GM12872 (cell line): ENCODE measurements at regions not wholly inside any gene's neighbourhood (a gene's known extent, or its start where the extent isn't known, plus 50 kb on each side); places are given as distances from the start of the nearest gene placed in this dataset.

Experiments used
- TF ChIP-seq, protein P1 (sequence below): IDR thresholded peaks from 3 replicates; pipeline ENCODE4 v1.5.1; 2011; ENCODE audit warnings: low read depth, mild to moderate bottlenecking, low read length, moderate library complexity; ENCODE audit not compliant: insufficient read depth

GRCh38 chr4:35106091-35106734, 1138.1 kb downstream of the ARAP2 start:
- TF ChIP-seq, protein P1, sequence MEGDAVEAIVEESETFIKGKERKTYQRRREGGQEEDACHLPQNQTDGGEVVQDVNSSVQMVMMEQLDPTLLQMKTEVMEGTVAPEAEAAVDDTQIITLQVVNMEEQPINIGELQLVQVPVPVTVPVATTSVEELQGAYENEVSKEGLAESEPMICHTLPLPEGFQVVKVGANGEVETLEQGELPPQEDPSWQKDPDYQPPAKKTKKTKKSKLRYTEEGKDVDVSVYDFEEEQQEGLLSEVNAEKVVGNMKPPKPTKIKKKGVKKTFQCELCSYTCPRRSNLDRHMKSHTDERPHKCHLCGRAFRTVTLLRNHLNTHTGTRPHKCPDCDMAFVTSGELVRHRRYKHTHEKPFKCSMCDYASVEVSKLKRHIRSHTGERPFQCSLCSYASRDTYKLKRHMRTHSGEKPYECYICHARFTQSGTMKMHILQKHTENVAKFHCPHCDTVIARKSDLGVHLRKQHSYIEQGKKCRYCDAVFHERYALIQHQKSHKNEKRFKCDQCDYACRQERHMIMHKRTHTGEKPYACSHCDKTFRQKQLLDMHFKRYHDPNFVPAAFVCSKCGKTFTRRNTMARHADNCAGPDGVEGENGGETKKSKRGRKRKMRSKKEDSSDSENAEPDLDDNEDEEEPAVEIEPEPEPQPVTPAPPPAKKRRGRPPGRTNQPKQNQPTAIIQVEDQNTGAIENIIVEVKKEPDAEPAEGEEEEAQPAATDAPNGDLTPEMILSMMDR = no peak

DNA sequence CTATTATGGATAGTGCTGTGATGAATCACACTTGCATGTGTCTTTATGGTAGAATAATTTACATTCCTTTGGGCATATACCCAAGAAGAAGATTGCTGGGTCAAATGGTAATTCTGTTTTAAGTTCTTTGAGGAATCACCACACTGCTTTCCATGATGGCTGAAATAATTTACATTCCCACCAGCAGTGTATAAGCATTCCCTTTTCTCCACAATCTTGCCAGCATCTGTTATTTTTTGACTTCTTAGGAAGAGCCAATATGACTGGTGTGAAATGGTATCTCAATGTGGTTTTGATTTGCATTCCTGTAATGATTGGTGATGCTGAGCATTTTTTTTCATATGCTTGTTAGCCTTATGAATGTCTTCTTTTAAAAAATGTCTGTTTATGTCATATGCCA, 1120.2 kb downstream of the ARAP2 start:
- TF ChIP-seq, protein P1 = no peak

DNA sequence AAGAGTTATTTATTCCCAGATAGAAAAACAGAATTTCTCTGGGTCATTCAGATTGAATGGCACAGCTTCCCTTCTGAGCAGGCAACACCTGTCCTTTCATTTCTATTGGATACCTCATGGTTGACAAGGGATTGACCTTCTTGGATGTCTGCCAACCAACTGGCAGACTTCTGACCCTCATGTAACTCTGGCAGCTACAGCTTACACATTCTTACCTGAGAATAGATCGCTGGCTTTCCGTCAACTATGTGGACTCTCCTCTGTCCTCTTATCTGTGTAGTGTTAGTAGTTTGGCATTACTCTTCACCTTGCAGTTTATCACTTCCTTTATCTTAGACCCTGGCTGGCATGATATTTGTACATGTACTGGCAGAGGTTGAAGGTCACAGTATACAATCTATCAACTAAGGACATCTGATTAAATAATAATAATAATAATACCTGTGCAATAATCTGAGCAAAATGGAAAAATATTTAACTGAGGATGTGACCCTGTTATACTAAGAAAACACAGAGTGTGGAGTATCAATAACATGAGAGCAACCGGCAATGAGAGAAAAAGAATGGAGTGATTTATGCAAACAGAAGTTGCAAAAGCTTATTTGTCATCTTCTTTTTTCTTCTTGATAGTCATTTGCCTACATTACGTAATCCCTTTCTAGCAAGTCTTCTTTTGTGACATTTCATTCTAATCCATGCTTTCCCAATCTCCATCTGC, 1118.2 kb downstream of the ARAP2 start:
- TF ChIP-seq, protein P1 = no peak

GRCh38 chr4:35138449-35138848, 1105.9 kb downstream of the ARAP2 start:
- TF ChIP-seq, protein P1 = no peak

GRCh38 chr4:35147761-35148160, 1096.6 kb downstream of the ARAP2 start:
- TF ChIP-seq, protein P1 = no peak

DNA sequence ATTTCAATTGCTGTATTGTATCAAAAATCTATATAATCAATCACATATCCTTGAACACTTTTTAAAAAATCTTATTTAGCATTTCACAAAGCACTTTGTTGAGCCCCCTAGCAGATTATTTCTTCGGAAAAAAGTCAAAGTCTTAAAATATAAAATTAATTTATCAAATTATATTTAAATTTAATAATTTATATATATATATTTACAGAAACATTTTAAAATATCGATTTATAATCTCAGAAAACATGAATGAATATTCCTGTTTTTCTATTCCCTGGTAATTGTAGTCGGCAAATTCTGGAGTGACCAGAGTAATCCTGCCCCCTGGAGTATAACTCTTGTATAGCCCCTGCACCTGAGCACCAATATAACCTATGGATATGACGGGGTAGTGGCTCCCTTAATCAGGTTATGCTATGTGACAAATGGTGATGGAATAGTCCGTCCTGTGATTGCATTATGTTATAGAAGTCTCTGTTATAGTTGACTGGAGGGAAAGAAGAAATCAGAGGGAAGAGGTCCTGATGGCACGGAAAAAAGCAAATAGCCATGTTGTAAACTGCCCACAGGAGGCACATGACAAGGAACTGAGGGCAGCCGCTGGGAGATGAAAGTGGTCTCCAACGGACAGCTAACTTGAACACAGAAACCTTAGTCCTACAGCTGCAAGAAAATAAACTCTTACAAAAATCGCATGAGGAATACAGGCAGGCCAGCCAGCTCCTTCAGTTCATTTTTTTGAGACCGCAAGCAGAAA, 1092.3 kb downstream of the ARAP2 start:
- TF ChIP-seq, protein P1 = 0 out of 3 replicates have a peak, but pooled peaks have one; percentile 20

GRCh38 chr4:35163168-35163567, 1081.1 kb downstream of the ARAP2 start:
- TF ChIP-seq, protein P1 = no peak
